Retina (tissue), 1 donor: ENCODE measurements at regions not wholly inside any gene's neighbourhood (a gene's known extent, or its start where the extent isn't known, plus 50 kb on each side); places are given as distances from the start of the nearest gene placed in this dataset.
A peak's percentile ranks its signal among the peaks of the same experiment; 100 is the strongest.
"Not testable (repeated sequence)": the region's sequence is repeated elsewhere in the genome, so short reads cannot be mapped to it uniquely, and the experiment has no call there.

ENCODE experiments used
- DNase-seq: peaks from one replicate; pipeline ENCODE4 v3.0.0-alpha.2; 2016

- DNase-seq = no peak
These were observed 95.6 kb downstream of the NCOR2 start for GRCh38 chr12:124471828-124472227.

DNA sequence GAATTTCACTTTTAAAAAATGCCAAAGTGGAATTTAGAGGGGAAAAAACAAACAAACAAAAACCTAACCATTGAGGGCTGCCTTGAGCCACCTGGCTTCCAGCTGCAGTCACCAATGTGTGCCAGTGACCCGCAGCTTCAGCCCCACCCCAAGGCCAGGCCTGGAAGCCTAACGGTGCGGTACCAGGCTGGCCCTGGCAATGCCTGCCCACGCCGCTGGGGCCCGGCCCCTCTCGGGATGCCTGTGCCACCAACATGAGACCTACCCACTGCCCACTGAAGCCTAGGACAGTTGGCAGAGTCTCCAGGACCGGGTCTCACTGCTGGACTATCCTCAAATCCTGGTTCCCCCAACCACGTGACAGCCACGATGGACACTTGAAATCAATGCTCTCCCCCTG lies 96.6 kb downstream of the NCOR2 start:
- no peak for DNase-seq

- no peak for DNase-seq
These were observed 97.3 kb downstream of the NCOR2 start for GRCh38 chr12:124470139-124470538.

GRCh38 chr12:124469193-124469888 lies 98.1 kb downstream of the NCOR2 start:
- no peak for DNase-seq

DNA sequence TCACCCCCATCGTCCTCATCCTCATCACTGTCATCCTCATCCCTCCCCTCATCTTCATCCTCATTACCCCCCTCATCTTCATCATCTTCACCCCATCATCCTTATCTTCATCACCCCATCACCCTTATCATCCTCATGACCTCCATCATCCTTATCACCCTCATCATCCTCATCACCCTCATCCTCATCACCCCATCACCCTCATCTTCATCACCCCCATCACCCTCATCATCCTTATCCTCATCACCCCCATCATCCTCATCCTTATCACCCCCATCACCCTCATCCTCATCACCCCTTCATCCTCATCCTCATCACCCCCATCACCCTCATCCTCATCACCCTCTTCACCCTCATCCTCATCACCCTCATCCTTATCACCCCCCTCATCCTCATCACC lies 99.9 kb downstream of the NCOR2 start:
- not testable (repeated sequence) for DNase-seq

DNA sequence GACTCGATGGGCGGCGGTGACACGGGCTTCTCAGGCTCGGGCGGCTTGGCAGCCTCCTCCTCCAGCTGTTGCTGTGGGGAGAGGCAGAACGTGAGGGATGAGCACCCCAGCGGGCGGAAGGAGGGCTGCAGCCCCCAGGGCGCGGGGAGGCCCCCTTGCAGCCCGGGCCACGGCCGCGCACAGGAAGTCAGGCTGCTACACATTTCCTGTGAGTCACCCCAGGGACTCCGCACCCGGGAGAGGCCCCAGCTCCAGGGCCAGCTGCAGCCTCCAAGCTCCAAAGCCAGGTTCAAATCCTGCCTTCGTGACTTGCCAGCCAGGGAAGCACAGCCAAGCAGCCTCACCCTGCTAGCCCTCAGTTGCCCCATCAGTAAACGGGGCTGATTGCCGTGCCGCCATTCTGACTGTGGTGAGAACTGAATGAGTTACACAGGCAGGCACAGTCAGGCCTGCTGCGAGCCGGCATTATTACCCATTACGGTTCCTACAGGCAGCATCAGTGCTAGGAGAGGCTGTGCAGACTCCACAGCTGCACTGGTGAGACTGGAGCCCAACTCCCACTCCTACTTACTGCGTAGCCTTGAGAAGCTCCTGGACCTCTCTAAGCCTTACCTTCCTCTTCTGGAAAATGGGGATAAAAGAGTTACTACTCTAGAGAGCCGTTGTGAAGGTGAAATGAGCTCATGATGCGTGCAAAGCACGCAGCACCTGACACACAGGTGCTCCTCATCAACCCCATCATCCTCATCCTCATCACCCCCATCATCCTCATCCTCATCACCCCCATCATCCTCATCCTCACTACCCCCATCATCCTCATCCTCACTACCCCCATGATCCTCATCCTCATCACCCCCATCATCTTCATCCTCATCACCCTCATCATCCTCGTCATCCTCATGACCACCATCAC lies 100.9 kb downstream of the NCOR2 start:
- DNase-seq = no peak

GRCh38 chr12:124465473-124465872 lies 101.9 kb downstream of the NCOR2 start:
- DNase-seq = no peak

DNA sequence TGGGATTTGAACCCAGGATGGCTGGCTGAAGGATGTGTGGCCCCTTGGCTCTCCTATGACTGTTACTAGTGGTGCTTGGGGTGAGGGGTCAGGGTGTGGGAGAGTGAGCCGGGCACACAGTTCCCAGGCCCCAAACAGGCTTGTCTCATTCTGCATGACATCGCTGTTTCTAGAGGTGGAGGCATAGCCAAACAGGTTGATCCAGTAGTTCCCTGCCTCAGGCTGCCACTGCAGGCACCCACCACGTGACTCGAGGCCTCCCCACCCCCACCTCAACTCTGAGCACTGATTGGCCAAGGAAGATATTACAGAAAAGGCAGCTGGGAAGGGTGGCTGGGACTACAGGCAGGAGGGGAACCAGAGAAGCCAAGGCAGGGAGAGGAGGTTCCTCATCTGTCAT lies 102.6 kb downstream of the NCOR2 start:
- no peak for DNase-seq

DNA sequence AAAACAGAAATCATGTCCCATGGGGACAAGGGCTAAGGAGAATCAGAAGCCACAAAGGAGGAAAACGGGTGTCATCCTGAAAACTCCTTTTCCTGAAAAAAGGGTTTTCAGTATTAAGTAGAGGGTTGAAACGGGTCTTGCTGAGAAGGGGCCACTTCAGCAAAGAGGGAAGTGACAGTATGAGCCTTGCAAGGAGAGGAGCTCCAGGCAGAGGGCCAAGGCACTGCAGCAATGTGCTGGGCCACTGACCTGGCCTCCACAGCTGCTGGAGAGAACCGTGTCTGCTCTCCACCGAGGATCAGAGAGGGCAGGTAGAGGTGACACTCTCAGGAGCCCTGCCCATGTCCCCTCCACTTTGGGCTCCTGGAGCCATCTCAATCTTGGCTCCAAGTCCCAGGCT lies 103.3 kb downstream of the NCOR2 start:
- no peak for DNase-seq

DNA sequence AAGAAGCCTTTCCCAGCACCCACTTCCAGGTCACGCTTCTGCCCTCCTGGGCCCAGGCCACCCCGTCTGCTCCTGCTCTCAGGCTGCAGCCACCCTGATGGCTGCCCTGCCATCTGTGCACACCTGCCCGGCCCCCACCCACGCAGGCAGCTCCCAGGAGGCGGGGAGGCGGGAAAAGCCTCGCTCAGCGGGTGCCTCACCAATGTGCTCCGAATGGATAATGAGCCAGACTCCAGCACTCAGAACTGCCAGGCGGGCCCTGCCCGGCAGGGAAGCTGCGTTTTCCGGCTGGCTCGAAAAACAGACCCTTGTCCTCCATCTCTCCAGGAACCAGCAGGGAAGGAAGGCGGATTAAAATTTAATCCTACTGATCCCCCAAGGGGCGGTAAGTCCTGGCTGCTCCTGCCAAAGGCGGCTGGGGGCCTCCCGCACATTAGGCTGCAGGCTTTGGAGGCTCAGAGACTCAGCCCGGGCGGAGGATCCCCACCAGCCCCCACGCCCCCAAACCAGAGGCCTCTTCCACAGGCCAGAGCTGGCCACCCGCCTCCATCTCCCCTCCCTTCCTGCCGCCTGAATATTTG lies 104.0 kb downstream of the NCOR2 start:
- DNase-seq = peak; percentile 83

- DNase-seq = no peak
These were observed 104.7 kb downstream of the NCOR2 start for GRCh38 chr12:124462750-124463149.

DNA sequence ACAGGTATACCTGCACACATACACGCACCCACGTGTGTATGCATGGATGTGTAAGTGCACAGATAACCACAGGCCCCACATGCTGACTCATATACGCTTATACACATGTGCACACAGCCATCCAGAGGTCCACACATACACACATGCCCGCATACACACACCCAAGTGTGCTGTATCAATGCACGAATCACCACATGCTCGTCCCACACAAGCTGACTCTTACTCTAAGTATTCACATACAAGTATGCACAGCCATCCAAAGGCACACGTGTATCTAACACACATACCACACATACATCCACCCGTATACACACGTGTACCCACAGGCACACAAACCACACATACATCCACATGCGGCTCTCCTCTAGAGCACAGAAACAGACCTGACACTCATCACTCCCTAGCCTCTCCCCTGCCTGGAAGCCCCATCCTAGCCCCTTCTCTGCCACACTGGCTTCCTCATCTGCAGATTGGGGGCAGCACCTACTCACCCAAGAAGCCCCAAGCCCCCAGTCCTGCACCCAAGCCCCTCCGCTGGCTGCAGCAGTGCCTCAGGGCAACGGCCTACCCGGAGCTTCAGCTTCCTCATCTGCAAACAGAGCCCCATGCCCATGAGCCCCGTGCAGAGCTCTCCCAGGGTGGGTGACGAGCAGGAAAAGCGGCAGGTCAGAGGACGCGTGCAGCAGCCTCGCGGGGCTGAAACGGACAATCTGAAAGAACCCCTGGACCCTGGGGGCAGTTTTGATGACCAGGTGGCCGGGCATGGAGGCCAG lies 105.4 kb downstream of the NCOR2 start:
- peak; percentile 38 for DNase-seq

DNA sequence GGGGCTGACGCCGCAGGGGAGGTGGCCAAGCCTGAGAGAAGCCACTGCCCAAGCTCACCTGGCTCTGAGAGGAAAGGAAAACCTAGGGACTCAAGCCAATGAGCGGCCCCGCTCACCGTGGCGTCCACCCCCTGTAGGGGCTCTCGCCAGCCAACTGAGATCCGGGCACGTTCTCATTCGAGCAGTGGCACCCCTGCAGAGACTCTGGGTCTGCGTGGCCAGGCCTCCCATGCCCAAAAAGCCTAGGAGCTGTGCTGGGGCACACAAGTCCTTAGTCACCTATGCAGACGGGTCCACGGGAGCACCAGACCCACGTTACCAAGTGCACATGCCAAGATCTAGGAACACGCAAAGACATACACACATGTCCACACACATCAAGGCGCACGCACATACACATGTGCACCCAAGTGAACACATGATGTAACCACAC lies 106.2 kb downstream of the NCOR2 start:
- DNase-seq = no peak

DNA sequence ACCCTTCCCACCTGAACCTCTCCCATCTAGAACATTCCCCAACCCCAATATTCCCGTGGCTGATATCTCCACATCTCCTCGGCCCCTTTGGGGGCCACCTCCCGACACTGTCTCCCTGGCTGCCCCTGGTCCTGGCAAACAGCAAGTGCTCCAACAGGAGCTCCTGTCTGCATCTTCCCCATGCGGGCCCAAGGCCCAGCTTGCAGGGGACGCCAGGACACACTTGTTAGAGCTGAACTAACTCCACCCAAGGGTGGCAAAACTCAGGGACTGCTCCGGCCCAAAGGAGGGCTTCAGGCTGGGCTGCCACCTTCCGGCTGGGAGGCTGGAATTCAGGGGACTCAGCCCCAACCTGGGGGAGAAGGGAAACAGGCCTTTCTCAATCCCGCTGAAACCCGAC lies 106.6 kb downstream of the NCOR2 start:
- DNase-seq = no peak

- no peak for DNase-seq
These were observed 107.4 kb downstream of the NCOR2 start for GRCh38 chr12:124459852-124460645.

GRCh38 chr12:124458992-124459851 lies 108.2 kb downstream of the NCOR2 start:
- DNase-seq = no peak

DNA sequence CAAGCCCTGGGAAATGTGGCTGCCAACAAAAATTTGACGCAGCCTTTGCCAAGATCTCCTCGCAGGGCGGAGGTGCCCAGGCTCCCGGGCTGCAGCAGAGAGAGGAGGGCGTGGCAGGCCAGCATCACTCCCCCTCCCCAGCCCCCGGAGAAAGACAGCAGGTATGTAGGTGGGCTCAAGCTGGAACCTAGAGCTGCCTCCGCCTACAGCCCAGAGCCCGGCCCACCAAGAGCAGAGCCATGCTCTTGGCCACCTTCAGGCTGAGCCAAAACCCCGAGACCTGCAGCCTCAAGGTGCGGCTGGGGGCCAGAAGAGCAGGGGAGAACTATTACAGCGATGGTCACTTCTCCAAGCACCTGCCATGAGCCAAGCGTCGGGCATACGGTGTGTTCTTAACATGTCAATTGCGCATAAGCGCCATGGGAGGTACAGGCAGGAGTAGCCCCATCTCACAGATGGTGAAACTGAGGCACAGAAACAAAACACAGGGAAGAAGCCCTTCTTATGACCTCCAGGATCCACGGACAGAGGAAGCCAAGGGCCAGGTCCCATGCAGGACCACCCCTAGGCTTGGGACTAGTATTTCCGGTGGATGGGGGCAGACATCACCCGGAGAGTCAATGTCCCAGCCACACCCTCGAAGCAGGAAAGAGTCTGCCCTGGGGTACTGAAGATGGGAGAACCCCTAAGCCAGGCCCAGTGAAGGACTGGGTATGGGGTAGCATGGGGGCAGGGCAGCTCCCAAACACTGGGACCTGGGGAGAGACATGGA lies 109.0 kb downstream of the NCOR2 start:
- DNase-seq = no peak

- DNase-seq = peak; percentile 49
These were observed 109.9 kb downstream of the NCOR2 start for GRCh38 chr12:124457287-124458219.

GRCh38 chr12:124456652-124457152 lies 110.7 kb downstream of the NCOR2 start:
- DNase-seq = no peak
